ENCODE measurements at regions not wholly inside any gene's neighbourhood (a gene's known extent, or its start where the extent isn't known, plus 50 kb on each side); places are given as distances from the start of the nearest gene placed in this dataset.

- no peak for TF ChIP-seq CTCF (IDR thresholded peaks at IDR 0.05; ENCODE audit: low read depth, low read length, missing control alignments)
- no peak for DNase-seq (ENCODE audit: extremely low read depth, low read depth)
- no peak overlapping the region for H3K4me3 ChIP-seq (replicated peaks; ENCODE audit: low read depth, low read length)
Observed at GRCh38 chr17:72515291-72516065, 394.7 kb downstream of the SOX9 start.

- DNase-seq (ENCODE audit: extremely low read depth, low read depth) = no peak
- no peak overlapping the region for H3K4me3 ChIP-seq (replicated peaks; ENCODE audit: low read depth, low read length)
- no peak for TF ChIP-seq CTCF (IDR thresholded peaks at IDR 0.05; ENCODE audit: low read depth, low read length, missing control alignments)
Observed at GRCh38 chr17:72516772-72517399, 396.1 kb downstream of the SOX9 start.

GRCh38 chr17:72517413-72518158, 396.8 kb downstream of the SOX9 start:
- DNase-seq (ENCODE audit: extremely low read depth, low read depth) = no peak

GRCh38 chr17:72518159-72518732, 397.4 kb downstream of the SOX9 start:
- H3K4me3 ChIP-seq (replicated peaks; ENCODE audit: low read depth, low read length) = no peak overlapping the region
- no peak for DNase-seq (ENCODE audit: extremely low read depth, low read depth)
- no peak for TF ChIP-seq CTCF (IDR thresholded peaks at IDR 0.05; ENCODE audit: low read depth, low read length, missing control alignments)

More at GRCh38 chr17:72517413-72518158, 396.8 kb downstream of the SOX9 start:
- no peak overlapping the region for H3K4me3 ChIP-seq (replicated peaks; ENCODE audit: low read depth, low read length)
- TF ChIP-seq CTCF (IDR thresholded peaks at IDR 0.05; ENCODE audit: low read depth, low read length, missing control alignments) = no peak

GRCh38 chr17:72518753-72519597, 398.2 kb downstream of the SOX9 start:
- no peak overlapping the region for H3K4me3 ChIP-seq (replicated peaks; ENCODE audit: low read depth, low read length)
- no peak for DNase-seq (ENCODE audit: extremely low read depth, low read depth)
- no peak for TF ChIP-seq CTCF (IDR thresholded peaks at IDR 0.05; ENCODE audit: low read depth, low read length, missing control alignments)

- H3K4me3 ChIP-seq (replicated peaks; ENCODE audit: low read depth, low read length) = no peak overlapping the region
Observed at GRCh38 chr17:72519598-72519936, 398.7 kb downstream of the SOX9 start.

More at GRCh38 chr17:72519598-72519936, 398.7 kb downstream of the SOX9 start:
- TF ChIP-seq CTCF (IDR thresholded peaks at IDR 0.05; ENCODE audit: low read depth, low read length, missing control alignments) = no peak
- no peak for DNase-seq (ENCODE audit: extremely low read depth, low read depth)

All from HFF-Myc (cell line).